ENCODE measurements at regions not wholly inside any gene's neighbourhood (a gene's known extent, or its start where the extent isn't known, plus 50 kb on each side); places are given as distances from the start of the nearest gene placed in this dataset.

GRCh38 chr2:118505436-118505835 lies 342.0 kb downstream of the EN1 start:
- POLR2A ChIA-PET: no interaction called here
- no peak for TF ChIP-seq CTCF (IDR thresholded peaks at IDR 0.05)
- no peak overlapping the region for H3K27ac Mint-ChIP-seq
- H3K4me1 Mint-ChIP-seq (ENCODE audit: low read depth): no peaks in the 10 kb centered on the region
- H3K4me3 ChIP-seq (ENCODE audit: low read length): no peak overlapping the region
- DNase-seq: no peak
- H3K9me3 ChIP-seq (ENCODE audit: control insufficient read depth in 1 of 2, insufficient read depth in 1 of 2, low read length in 2 of 2): no peaks in the 10 kb centered on the region
- no peak overlapping the region for H3K4me3 Mint-ChIP-seq
- H3K4me1 ChIP-seq (ENCODE audit: insufficient read depth, low read length): no peaks in the 10 kb centered on the region
- H3K9me3 Mint-ChIP-seq: no peaks in the 10 kb centered on the region
- no peak for ATAC-seq (ENCODE audit: poor library complexity)
- peaks cover 40% of the 10 kb centered on the region for H3K27me3 Mint-ChIP-seq
- H3K27ac ChIP-seq (ENCODE audit: low read depth in 1 of 2, low read length in 2 of 2): no peak overlapping the region
- CTCF ChIA-PET: no interaction called here
- no peaks in the 10 kb centered on the region for H3K36me3 Mint-ChIP-seq (ENCODE audit: low read depth)
- H3K27me3 ChIP-seq (ENCODE audit: control insufficient read depth in 1 of 2, insufficient read depth in 2 of 2, low read length in 2 of 2): peaks cover 0 to 2% of the 10 kb centered on the region in 2 experiments
- H3K36me3 ChIP-seq (ENCODE audit: insufficient read depth, low read length): no peaks in the 10 kb centered on the region
- intact Hi-C loops (cut with DNase I, micrococcal nuclease): no loop called here

- intact Hi-C loops (cut with DNase I, micrococcal nuclease): no loop called here
- H3K4me3 Mint-ChIP-seq: no peak overlapping the region
- CTCF ChIA-PET: no interaction called here
- DNase-seq: no peak
- no peaks in the 10 kb centered on the region for H3K4me1 Mint-ChIP-seq (ENCODE audit: low read depth)
- Histone ChIP-seq H3K4me1 (ENCODE audit: insufficient read depth, low read length) (no peaks in the 10 kb centered on the region), H3K9me3 (ENCODE audit: control insufficient read depth in 1 of 2, insufficient read depth in 1 of 2, low read length in 2 of 2) (no peaks in the 10 kb centered on the region), H3K4me3 (ENCODE audit: low read length) (no peak overlapping the region), H3K27ac (ENCODE audit: low read depth in 1 of 2, low read length in 2 of 2) (no peak overlapping the region), H3K27me3 (ENCODE audit: control insufficient read depth in 1 of 2, insufficient read depth in 2 of 2, low read length in 2 of 2) (peaks cover 0 to 2% of the 10 kb centered on the region in 2 experiments), H3K36me3 (ENCODE audit: insufficient read depth, low read length) (no peaks in the 10 kb centered on the region)
- no peaks in the 10 kb centered on the region for H3K9me3 Mint-ChIP-seq
- no peaks in the 10 kb centered on the region for H3K36me3 Mint-ChIP-seq (ENCODE audit: low read depth)
- POLR2A ChIA-PET: no interaction called here
- peaks cover 39% of the 10 kb centered on the region for H3K27me3 Mint-ChIP-seq
- no peak for TF ChIP-seq CTCF (IDR thresholded peaks at IDR 0.05)
- no peak overlapping the region for H3K27ac Mint-ChIP-seq
- ATAC-seq (ENCODE audit: poor library complexity): no peak
Observed at GRCh38 chr2:118502106-118502505, 345.3 kb downstream of the EN1 start.

- Histone ChIP-seq H3K27ac (ENCODE audit: low read depth in 1 of 2, low read length in 2 of 2) (no peak overlapping the region), H3K27me3 (ENCODE audit: control insufficient read depth in 1 of 2, insufficient read depth in 2 of 2, low read length in 2 of 2) (no peaks in the 10 kb centered on the region), H3K9me3 (ENCODE audit: control insufficient read depth in 1 of 2, insufficient read depth in 1 of 2, low read length in 2 of 2) (no peaks in the 10 kb centered on the region), H3K4me1 (ENCODE audit: insufficient read depth, low read length) (no peaks in the 10 kb centered on the region), H3K36me3 (ENCODE audit: insufficient read depth, low read length) (no peaks in the 10 kb centered on the region), H3K4me3 (ENCODE audit: low read length) (no peak overlapping the region)
- Mint-ChIP-seq H3K27ac (no peak overlapping the region), H3K27me3 (peaks cover 29% of the 10 kb centered on the region), H3K9me3 (no peaks in the 10 kb centered on the region), H3K36me3 (ENCODE audit: low read depth) (no peaks in the 10 kb centered on the region), H3K4me3 (no peak overlapping the region), H3K4me1 (ENCODE audit: low read depth) (no peaks in the 10 kb centered on the region)
- ChIA-PET POLR2A (no interaction called here), CTCF (no interaction called here)
- DNase-seq: no peak
- TF ChIP-seq CTCF (IDR thresholded peaks at IDR 0.05): no peak
- intact Hi-C loops (cut with DNase I, micrococcal nuclease): no loop called here
- no peak for ATAC-seq (ENCODE audit: poor library complexity)
Observed at GRCh38 chr2:118498943-118499342, 348.5 kb downstream of the EN1 start.
